Effector CD8-positive, alpha-beta T cell (primary cell): ENCODE measurements at regions not wholly inside any gene's neighbourhood (a gene's known extent, or its start where the extent isn't known, plus 50 kb on each side); places are given as distances from the start of the nearest gene placed in this dataset.

Source experiments
- DNase-seq: peaks from one replicate; lab custom pipeline; 2025; lab: John Stamatoyannopoulos, UW

GRCh38 chr4:17336986-17337385 lies 174.9 kb downstream of the QDPR start:
- DNase-seq, result no peak

- DNase-seq, result peak; percentile 18
These were observed 175.3 kb downstream of the QDPR start for GRCh38 chr4:17336524-17336961.

GRCh38 chr4:17336069-17336468 lies 175.8 kb downstream of the QDPR start:
- no peak for DNase-seq

- DNase-seq, result no peak
These were observed 176.5 kb downstream of the QDPR start for GRCh38 chr4:17335371-17335770.

GRCh38 chr4:17332478-17332877 lies 179.4 kb downstream of the QDPR start:
- DNase-seq, result no peak

GRCh38 chr4:17329046-17329445 lies 182.8 kb downstream of the QDPR start:
- no peak for DNase-seq

- no peak for DNase-seq
These were observed 183.6 kb downstream of the QDPR start for GRCh38 chr4:17328141-17328815.

- no peak for DNase-seq
These were observed 184.3 kb downstream of the QDPR start for GRCh38 chr4:17327591-17327990.

- DNase-seq, result no peak
These were observed 185.1 kb downstream of the QDPR start for GRCh38 chr4:17326756-17327155.

- no peak for DNase-seq
These were observed 186.8 kb downstream of the QDPR start for GRCh38 chr4:17325098-17325497.

- peak; percentile 9 for DNase-seq
These were observed 187.5 kb downstream of the QDPR start for GRCh38 chr4:17324386-17324830.

- DNase-seq, result no peak
These were observed 188.1 kb downstream of the QDPR start for GRCh38 chr4:17323554-17324385.

- DNase-seq, result no peak
These were observed 189.4 kb downstream of the QDPR start for GRCh38 chr4:17322514-17322913.

- no peak for DNase-seq
These were observed 191.8 kb downstream of the QDPR start for GRCh38 chr4:17320046-17320445.

GRCh38 chr4:17317526-17317925 lies 194.4 kb downstream of the QDPR start:
- DNase-seq, result no peak

- no peak for DNase-seq
These were observed 195.3 kb downstream of the QDPR start for GRCh38 chr4:17316566-17316965.

- no peak for DNase-seq
These were observed 196.4 kb downstream of the QDPR start for GRCh38 chr4:17315459-17315858.

GRCh38 chr4:17313194-17313593 lies 198.7 kb downstream of the QDPR start:
- DNase-seq, result no peak

GRCh38 chr4:17310269-17310652 lies 201.6 kb downstream of the QDPR start:
- DNase-seq, result no peak

- no peak for DNase-seq
These were observed 202.2 kb downstream of the QDPR start for GRCh38 chr4:17309567-17310268.

- no peak for DNase-seq
These were observed 210.0 kb downstream of the QDPR start for GRCh38 chr4:17301869-17302268.

GRCh38 chr4:17301266-17301665 lies 210.6 kb downstream of the QDPR start:
- DNase-seq, result no peak
